Neural progenitor cell (in vitro differentiated cells): ENCODE measurements at regions not wholly inside any gene's neighbourhood (a gene's known extent, or its start where the extent isn't known, plus 50 kb on each side); places are given as distances from the start of the nearest gene placed in this dataset.

ENCODE experiments used
- CTCF ChIP-seq: fragments of 200-600 bp; sonication (generic); IDR thresholded peaks from 2 replicates; pipeline ENCODE4 v1.5.1; 2017; ENCODE audit warnings: antibody characterized with exemption, mild to moderate bottlenecking
- EZH2 ChIP-seq: fragments of 200-600 bp; sonication (generic); IDR thresholded peaks from 2 replicates; pipeline ENCODE4 v1.6.1; 2017; ENCODE audit warnings: antibody characterized with exemption, mild to moderate bottlenecking, moderate library complexity
- EZH2phosphoT487 ChIP-seq: fragments of 200-600 bp; sonication (generic); IDR thresholded peaks from 2 replicates; pipeline ENCODE4 v1.6.1; 2017; ENCODE audit warnings: antibody characterized with exemption

- TF ChIP-seq CTCF, result no peak
- no peak for TF ChIP-seq EZH2
- TF ChIP-seq EZH2phosphoT487, result no peak
Observed at GRCh38 chr11:127926721-127927120, 660.6 kb downstream of the ETS1 start.
